ENCODE measurements at regions not wholly inside any gene's neighbourhood (a gene's known extent, or its start where the extent isn't known, plus 50 kb on each side); places are given as distances from the start of the nearest gene placed in this dataset.

DNA sequence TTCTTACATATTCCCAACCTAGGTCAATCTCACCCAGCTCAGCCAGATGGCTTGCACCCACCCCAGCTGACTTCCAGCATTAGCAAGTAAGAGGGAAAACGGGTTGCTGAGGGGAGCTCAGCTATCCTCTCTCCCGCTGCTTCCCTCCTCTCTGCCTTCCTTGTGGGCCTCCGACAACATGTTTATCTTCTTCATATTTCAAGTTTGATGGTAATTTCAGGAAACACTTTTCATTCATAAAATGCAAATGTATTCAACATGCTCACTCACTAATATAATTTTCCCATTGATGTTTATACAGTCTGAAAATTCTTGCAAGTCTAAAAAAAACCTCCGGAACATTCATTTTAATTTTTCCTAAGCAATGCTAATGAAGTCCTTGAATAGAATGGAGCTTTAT is 372.5 kb upstream of the B3GAT1 start:
- DNase-seq (ENCODE audit: low spot score) (no peak), ATAC-seq (no peak)
- H3K36me3 Mint-ChIP-seq: no peaks in the 10 kb centered on the region
- H3K4me3 Mint-ChIP-seq: no peak overlapping the region
- H3K4me1 Mint-ChIP-seq (ENCODE audit: low read depth in 2 of 2): no peaks in the 10 kb centered on the region
- no peak overlapping the region for H3K27ac Mint-ChIP-seq
- H3K27me3 Mint-ChIP-seq: peaks cover 26 to 41% of the 10 kb centered on the region in 2 donors
- H3K9me3 Mint-ChIP-seq: no peaks in the 10 kb centered on the region

DNA sequence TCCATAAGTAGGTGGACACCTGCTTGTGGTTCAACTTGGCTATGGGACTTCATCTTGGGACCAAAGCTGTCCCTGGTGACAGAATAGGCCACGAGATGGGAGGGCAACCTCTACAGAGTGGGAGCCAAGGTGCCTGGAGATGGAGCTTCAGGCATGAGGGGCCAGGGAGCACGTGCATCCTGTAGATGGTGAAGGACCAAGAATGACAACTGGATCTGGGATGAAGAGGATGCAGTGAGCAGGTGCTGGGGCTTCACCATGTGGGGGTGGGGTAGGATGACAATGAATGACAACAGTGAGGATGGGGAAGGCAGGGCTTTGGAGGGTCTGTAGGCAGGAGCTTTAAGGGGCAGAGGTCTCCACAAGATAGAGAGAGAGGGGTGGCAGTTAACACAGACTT is 372.0 kb upstream of the B3GAT1 start:
- Mint-ChIP-seq H3K36me3 (no peaks in the 10 kb centered on the region), H3K4me1 (ENCODE audit: low read depth in 2 of 2) (no peaks in the 10 kb centered on the region), H3K9me3 (no peaks in the 10 kb centered on the region), H3K27ac (no peak overlapping the region), H3K4me3 (no peak overlapping the region), H3K27me3 (peaks cover 29 to 46% of the 10 kb centered on the region in 2 donors)
- DNase-seq (ENCODE audit: low spot score) (no peak), ATAC-seq (no peak)

GRCh38 chr11:134783234-134783633 is 371.2 kb upstream of the B3GAT1 start:
- H3K4me1 Mint-ChIP-seq (ENCODE audit: low read depth in 2 of 2): no peaks in the 10 kb centered on the region
- H3K27ac Mint-ChIP-seq: no peak overlapping the region
- ATAC-seq (no peak), DNase-seq (ENCODE audit: low spot score) (no peak)
- H3K9me3 Mint-ChIP-seq: no peaks in the 10 kb centered on the region
- H3K4me3 Mint-ChIP-seq: no peak overlapping the region
- no peaks in the 10 kb centered on the region for H3K36me3 Mint-ChIP-seq
- H3K27me3 Mint-ChIP-seq: peaks cover 33 to 54% of the 10 kb centered on the region in 2 donors

GRCh38 chr11:134781380-134781866 is 369.4 kb upstream of the B3GAT1 start:
- H3K4me3 Mint-ChIP-seq: no peak overlapping the region
- no peaks in the 10 kb centered on the region for H3K4me1 Mint-ChIP-seq (ENCODE audit: low read depth in 2 of 2)
- DNase-seq (ENCODE audit: low spot score) (no peak), ATAC-seq (no peak)
- no peaks in the 10 kb centered on the region for H3K9me3 Mint-ChIP-seq
- H3K27me3 Mint-ChIP-seq: peaks cover 31 to 47% of the 10 kb centered on the region in 2 donors
- H3K36me3 Mint-ChIP-seq: no peaks in the 10 kb centered on the region
- H3K27ac Mint-ChIP-seq: no peak overlapping the region

- Mint-ChIP-seq H3K27ac (no peak overlapping the region), H3K4me3 (no peak overlapping the region), H3K4me1 (ENCODE audit: low read depth in 2 of 2) (no peaks in the 10 kb centered on the region), H3K27me3 (peaks cover 32 to 49% of the 10 kb centered on the region in 2 donors), H3K36me3 (no peaks in the 10 kb centered on the region), H3K9me3 (no peaks in the 10 kb centered on the region)
- no peak for DNase-seq (ENCODE audit: low spot score)
- no peak for ATAC-seq
Measured at GRCh38 chr11:134780486-134781147, 368.6 kb upstream of the B3GAT1 start.

DNA sequence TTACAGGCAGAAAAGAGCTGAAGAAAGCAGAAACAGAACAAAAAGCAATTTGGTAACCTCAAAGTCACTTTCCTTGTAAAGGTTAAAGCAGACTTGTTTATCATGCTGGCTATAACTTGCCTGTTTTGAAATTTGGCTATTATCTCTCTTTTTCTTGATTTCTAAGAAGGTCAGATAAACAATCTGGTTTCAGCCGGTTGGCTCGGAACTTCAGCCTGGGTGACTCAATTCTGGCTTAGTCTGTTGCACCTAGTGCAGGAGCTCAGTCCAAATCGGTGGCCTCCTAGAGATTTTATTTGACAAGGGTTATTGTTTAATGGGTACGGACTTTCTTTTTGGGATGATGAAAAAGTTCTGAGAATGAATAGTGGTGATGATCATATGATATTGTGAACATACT is 367.1 kb upstream of the B3GAT1 start:
- H3K4me1 Mint-ChIP-seq (ENCODE audit: low read depth in 2 of 2): no peaks in the 10 kb centered on the region
- no peak for DNase-seq (ENCODE audit: low spot score)
- H3K27ac Mint-ChIP-seq: no peak overlapping the region
- H3K27me3 Mint-ChIP-seq: peaks cover 29 to 62% of the 10 kb centered on the region in 2 donors
- no peaks in the 10 kb centered on the region for H3K9me3 Mint-ChIP-seq
- no peak overlapping the region for H3K4me3 Mint-ChIP-seq
- no peak for ATAC-seq
- no peaks in the 10 kb centered on the region for H3K36me3 Mint-ChIP-seq

GRCh38 chr11:134768463-134768862 is 356.4 kb upstream of the B3GAT1 start:
- no peak for ATAC-seq
- no peaks in the 10 kb centered on the region for H3K4me1 Mint-ChIP-seq (ENCODE audit: low read depth in 2 of 2)
- H3K9me3 Mint-ChIP-seq: peaks cover 20% of the 10 kb centered on the region
- peaks cover 30% of the 10 kb centered on the region for H3K36me3 Mint-ChIP-seq
- peaks cover 26 to 58% of the 10 kb centered on the region in 2 donors for H3K27me3 Mint-ChIP-seq
- no peak overlapping the region for H3K27ac Mint-ChIP-seq
- no peak overlapping the region for H3K4me3 Mint-ChIP-seq
- DNase-seq (ENCODE audit: low spot score): no peak

- DNase-seq (ENCODE audit: low spot score): no peak
- no peak for ATAC-seq
- Mint-ChIP-seq H3K4me1 (ENCODE audit: low read depth in 2 of 2) (no peaks in the 10 kb centered on the region), H3K4me3 (no peak overlapping the region), H3K27ac (no peak overlapping the region), H3K9me3 (peaks cover 11% of the 10 kb centered on the region), H3K36me3 (peaks cover 18% of the 10 kb centered on the region), H3K27me3 (peaks cover 21 to 41% of the 10 kb centered on the region in 2 donors)
Measured at GRCh38 chr11:134765565-134765964, 353.5 kb upstream of the B3GAT1 start.

DNA sequence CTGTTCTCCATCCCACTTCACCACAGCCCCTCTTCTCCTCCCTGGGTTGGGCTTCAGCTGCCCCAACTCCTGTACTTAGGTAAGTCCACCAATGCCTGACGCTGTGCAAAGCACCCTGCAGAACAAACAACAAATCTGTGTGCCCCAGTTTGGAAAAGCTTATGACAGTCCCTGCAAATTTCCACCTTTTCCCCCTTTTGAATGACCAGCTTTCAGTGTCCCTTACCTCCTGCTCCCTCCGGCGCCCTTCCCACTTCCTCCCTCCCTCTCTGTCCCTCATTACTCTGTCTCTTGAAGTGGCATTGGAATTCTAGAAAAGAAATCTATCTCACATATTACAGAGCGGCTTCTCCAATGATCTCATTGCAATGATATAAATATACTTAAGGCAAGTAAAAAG is 352.9 kb upstream of the B3GAT1 start:
- Mint-ChIP-seq H3K4me1 (ENCODE audit: low read depth in 2 of 2) (no peaks in the 10 kb centered on the region), H3K36me3 (peaks cover 18% of the 10 kb centered on the region), H3K9me3 (peaks cover 11% of the 10 kb centered on the region), H3K27ac (no peak overlapping the region), H3K4me3 (no peak overlapping the region), H3K27me3 (peaks cover 21 to 41% of the 10 kb centered on the region in 2 donors)
- DNase-seq (ENCODE audit: low spot score) (no peak), ATAC-seq (no peak)

GRCh38 chr11:134764367-134764766 is 352.3 kb upstream of the B3GAT1 start:
- H3K4me1 Mint-ChIP-seq (ENCODE audit: low read depth in 2 of 2): no peaks in the 10 kb centered on the region
- peaks cover 21 to 41% of the 10 kb centered on the region in 2 donors for H3K27me3 Mint-ChIP-seq
- H3K27ac Mint-ChIP-seq: no peak overlapping the region
- DNase-seq (ENCODE audit: low spot score): no peak
- ATAC-seq: no peak
- no peak overlapping the region for H3K4me3 Mint-ChIP-seq
- peaks cover 18% of the 10 kb centered on the region for H3K36me3 Mint-ChIP-seq
- peaks cover 11% of the 10 kb centered on the region for H3K9me3 Mint-ChIP-seq

DNA sequence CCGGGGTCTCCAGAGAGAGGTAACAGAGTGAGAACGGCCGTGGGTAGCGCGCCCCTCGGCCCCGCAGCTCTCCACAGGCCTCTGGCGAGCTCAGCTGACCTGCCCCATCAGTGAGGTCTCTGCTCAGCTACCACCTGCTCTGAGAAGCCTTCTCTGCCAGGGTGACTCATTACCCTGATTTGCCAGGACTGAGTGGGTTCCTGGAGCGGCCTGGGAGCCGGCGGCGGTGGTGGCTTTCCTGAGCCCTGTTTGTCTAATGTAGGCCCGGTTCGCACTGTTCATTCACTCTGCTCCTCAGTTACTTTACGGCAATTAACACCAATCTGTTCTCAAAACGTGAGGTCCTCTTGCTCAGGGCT is 351.0 kb upstream of the B3GAT1 start:
- no peak for ATAC-seq
- Mint-ChIP-seq H3K9me3 (peaks cover 3% of the 10 kb centered on the region), H3K27me3 (peaks cover 11 to 29% of the 10 kb centered on the region in 2 donors), H3K4me3 (no peak overlapping the region), H3K27ac (no peak overlapping the region), H3K36me3 (peaks cover 7% of the 10 kb centered on the region), H3K4me1 (ENCODE audit: low read depth in 2 of 2) (no peaks in the 10 kb centered on the region)
- no peak for DNase-seq (ENCODE audit: low spot score)

- Mint-ChIP-seq H3K27ac (peak overlapping the region in 1 of 2 donors; percentile 26), H3K27me3 (peaks cover 11 to 29% of the 10 kb centered on the region in 2 donors), H3K4me3 (peak overlapping the region; percentile 52), H3K4me1 (ENCODE audit: low read depth in 2 of 2) (no peaks in the 10 kb centered on the region), H3K36me3 (peaks cover 7% of the 10 kb centered on the region), H3K9me3 (peaks cover 3% of the 10 kb centered on the region)
- ATAC-seq: peak; percentile 29 to 39
- no peak for DNase-seq (ENCODE audit: low spot score)
Measured at GRCh38 chr11:134762248-134763029, 350.4 kb upstream of the B3GAT1 start.

- Mint-ChIP-seq H3K4me3 (peak overlapping the region; percentile 52), H3K9me3 (peaks cover under 1% of the 10 kb centered on the region), H3K27ac (peak overlapping the region in 1 of 2 donors; percentile 26), H3K36me3 (peaks cover 4% of the 10 kb centered on the region), H3K27me3 (peaks cover 8 to 27% of the 10 kb centered on the region in 2 donors), H3K4me1 (ENCODE audit: low read depth in 2 of 2) (no peaks in the 10 kb centered on the region)
- ATAC-seq (no peak), DNase-seq (ENCODE audit: low spot score) (no peak)
Measured at GRCh38 chr11:134761926-134762247, 349.8 kb upstream of the B3GAT1 start.

GRCh38 chr11:134761386-134761785 is 349.3 kb upstream of the B3GAT1 start:
- no peak overlapping the region for H3K4me3 Mint-ChIP-seq
- no peak for DNase-seq (ENCODE audit: low spot score)
- no peaks in the 10 kb centered on the region for H3K36me3 Mint-ChIP-seq
- no peaks in the 10 kb centered on the region for H3K4me1 Mint-ChIP-seq (ENCODE audit: low read depth in 2 of 2)
- peak overlapping the region in 1 of 2 donors; percentile 26 for H3K27ac Mint-ChIP-seq
- H3K27me3 Mint-ChIP-seq: peaks cover 6 to 27% of the 10 kb centered on the region in 2 donors
- no peak for ATAC-seq
- H3K9me3 Mint-ChIP-seq: no peaks in the 10 kb centered on the region

Measured in natural killer cell treated with Interleukin-12 subunit alpha and Interleukin-12 subunit beta and Interleukin-15 and Interleukin-18, amount 100 ng/mL, for 72 hours (primary cell).